Suprapubic skin (tissue), 4 donors: ENCODE measurements at regions not wholly inside any gene's neighbourhood (a gene's known extent, or its start where the extent isn't known, plus 50 kb on each side); places are given as distances from the start of the nearest gene placed in this dataset.

Experiments
- POLR2A ChIP-seq, 2 donors: fragments of 450-650 bp; IDR thresholded peaks; one replicate each; pipeline ENCODE4 v1.6.1; 2017; ENCODE audit warnings: antibody characterized with exemption in 2 of 2, mild to moderate bottlenecking in 2 of 2, moderate library complexity in 2 of 2
- POLR2AphosphoS5 ChIP-seq, 3 donors: sonication (generic); formaldehyde crosslinking; IDR thresholded peaks; one replicate each; pipeline ENCODE4 v1.6.1; 2017; ENCODE audit warnings: antibody characterized with exemption in 3 of 3
- TF ChIP-seq, protein P1 (sequence below), 2 donors: fragments of 200-600 bp in 1 of 2; fragments of 450-650 bp in 1 of 2; sonication (generic) in 1 of 2; IDR thresholded peaks; one replicate each; pipeline ENCODE4 v1.5.1; 2016 to 2019; ENCODE audit warnings: antibody characterized with exemption in 2 of 2, mild to moderate bottlenecking in 1 of 2, moderate library complexity in 1 of 2

DNA sequence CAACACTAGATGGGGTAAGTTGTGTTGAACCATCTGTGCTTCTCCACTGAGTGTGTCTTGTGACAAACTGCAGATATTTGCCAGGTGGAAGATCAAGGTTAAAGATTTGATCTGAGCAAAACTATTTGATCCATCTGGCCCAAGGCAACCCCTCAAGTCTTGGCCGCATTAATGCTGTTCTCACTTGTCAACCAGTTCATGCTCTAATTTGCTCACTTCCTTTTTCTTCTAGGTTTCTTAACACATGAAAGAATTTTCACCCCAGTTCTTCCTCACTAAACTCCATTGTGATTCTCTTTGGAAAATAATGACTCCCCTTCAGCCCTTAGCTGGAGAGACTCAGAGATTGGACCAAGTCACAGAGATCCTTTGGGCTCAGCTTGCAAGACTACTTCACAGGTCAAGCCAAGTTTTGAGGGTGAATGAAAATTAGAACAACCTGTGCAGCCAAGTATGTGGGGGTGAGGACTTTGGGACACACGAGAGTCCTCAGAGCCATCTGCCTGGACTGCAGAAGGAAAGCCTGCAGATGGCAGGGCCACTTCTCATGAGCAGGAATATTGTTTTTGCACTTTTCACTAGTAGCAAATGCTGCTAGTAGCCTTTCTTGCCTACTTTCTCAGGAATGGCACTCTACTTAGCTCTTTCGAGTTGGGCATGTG lies 166.5 kb downstream of the AXIN2 start:
- TF ChIP-seq, protein P1, sequence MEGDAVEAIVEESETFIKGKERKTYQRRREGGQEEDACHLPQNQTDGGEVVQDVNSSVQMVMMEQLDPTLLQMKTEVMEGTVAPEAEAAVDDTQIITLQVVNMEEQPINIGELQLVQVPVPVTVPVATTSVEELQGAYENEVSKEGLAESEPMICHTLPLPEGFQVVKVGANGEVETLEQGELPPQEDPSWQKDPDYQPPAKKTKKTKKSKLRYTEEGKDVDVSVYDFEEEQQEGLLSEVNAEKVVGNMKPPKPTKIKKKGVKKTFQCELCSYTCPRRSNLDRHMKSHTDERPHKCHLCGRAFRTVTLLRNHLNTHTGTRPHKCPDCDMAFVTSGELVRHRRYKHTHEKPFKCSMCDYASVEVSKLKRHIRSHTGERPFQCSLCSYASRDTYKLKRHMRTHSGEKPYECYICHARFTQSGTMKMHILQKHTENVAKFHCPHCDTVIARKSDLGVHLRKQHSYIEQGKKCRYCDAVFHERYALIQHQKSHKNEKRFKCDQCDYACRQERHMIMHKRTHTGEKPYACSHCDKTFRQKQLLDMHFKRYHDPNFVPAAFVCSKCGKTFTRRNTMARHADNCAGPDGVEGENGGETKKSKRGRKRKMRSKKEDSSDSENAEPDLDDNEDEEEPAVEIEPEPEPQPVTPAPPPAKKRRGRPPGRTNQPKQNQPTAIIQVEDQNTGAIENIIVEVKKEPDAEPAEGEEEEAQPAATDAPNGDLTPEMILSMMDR (IDR thresholded peaks at IDR 0.05): no peak
- no peak for TF ChIP-seq POLR2A (IDR thresholded peaks at IDR 0.05)
- TF ChIP-seq POLR2AphosphoS5 (IDR thresholded peaks at IDR 0.05): no peak
